H1 (cell line): ENCODE measurements at regions not wholly inside any gene's neighbourhood (a gene's known extent, or its start where the extent isn't known, plus 50 kb on each side); places are given as distances from the start of the nearest gene placed in this dataset.

ENCODE experiments used
- CTCF ChIA-PET: fragments of 300-600 bp; sonication (Branson Sonifier 250); formaldehyde crosslinking; loops from one replicate; lab custom pipeline; 2021; ENCODE audit not compliant: partially characterized antibody; lab: Charles Lee
- POLR2A ChIA-PET: fragments of 300-600 bp; sonication (Branson Sonifier 250); formaldehyde crosslinking; loops from one replicate; lab custom pipeline; 2021; ENCODE audit warnings: inconsistent platforms; ENCODE audit not compliant: partially characterized antibody; lab: Charles Lee
- DNase-seq, 2 experiments: peaks; one replicate each; pipeline versions ENCODE4 v3.0.0 to v3.0.0-alpha.2; 2010 to 2022; ENCODE audit warnings: low spot score in 2 of 2, low read depth in 1 of 2, mixed read lengths in 1 of 2
- FAIRE-seq: peaks from 2 replicates; lab custom pipeline; 2011; peaks lifted over from hg19 to GRCh38; lab: Jason Lieb, UNC
- H2AFZ ChIP-seq: 2 replicates; pipeline ENCODE4 v1.8.1; 2012; ENCODE audit warnings: low read length, inconsistent platforms
- H2AK5ac ChIP-seq: 2 replicates; pipeline ENCODE4 v1.6.1; 2013; ENCODE audit warnings: low read depth, low read length
- H2BK120ac ChIP-seq: replicated peaks from 2 replicates; pipeline ENCODE3; 2013; ENCODE audit warnings: low read depth, low read length, inconsistent platforms
- H2BK12ac ChIP-seq: 2 replicates; pipeline ENCODE4 v1.6.1; 2013; ENCODE audit warnings: low read depth, low read length
- H2BK15ac ChIP-seq: 2 replicates; pipeline ENCODE4 v1.6.1; 2013; ENCODE audit warnings: low read length
- H2BK20ac ChIP-seq: 2 replicates; pipeline ENCODE4 v1.6.1; 2013; ENCODE audit warnings: low read length
- H2BK5ac ChIP-seq: 2 replicates; pipeline ENCODE4 v1.6.1; 2013; ENCODE audit warnings: low read depth, low read length
- H3K14ac ChIP-seq: 2 replicates; pipeline ENCODE4 v1.6.1; 2013; ENCODE audit warnings: inconsistent platforms; ENCODE audit not compliant: insufficient read length
- H3K18ac ChIP-seq: 2 replicates; pipeline ENCODE4 v1.6.1; 2013; ENCODE audit warnings: low read length; ENCODE audit errors: extremely low read depth
- H3K23ac ChIP-seq: 2 replicates; pipeline ENCODE4 v1.6.1; 2013; ENCODE audit warnings: inconsistent platforms; ENCODE audit not compliant: insufficient read length
- H3K23me2 ChIP-seq: 2 replicates; pipeline ENCODE4 v1.6.1; 2013; ENCODE audit warnings: low read depth, low read length
- H3K27ac ChIP-seq: 2 replicates; pipeline ENCODE4 v1.6.1; 2011; ENCODE audit warnings: low read depth, low read length, inconsistent platforms
- H3K27me3 ChIP-seq, 4 experiments: replicated peaks in 1 of 4; 1 replicate in 1 of 4; 2 replicates in 3 of 4; pipeline versions ENCODE4 v1.6.1 to v1.8.1; 2011 to 2013; ENCODE audit warnings: low read length in 3 of 4, mild to moderate bottlenecking in 3 of 4, inconsistent platforms in 2 of 4, mixed read lengths in 2 of 4, moderate library complexity in 1 of 4; ENCODE audit not compliant: control insufficient read depth in 3 of 4, insufficient read depth in 3 of 4; ENCODE audit errors: extremely low read depth in 1 of 4
- H3K36me3 ChIP-seq, 4 experiments: 2 replicates each; pipeline versions ENCODE4 v1.6.1 to v1.8.1; 2011 to 2013; ENCODE audit warnings: mild to moderate bottlenecking in 4 of 4, low read length in 3 of 4, moderate library complexity in 2 of 4, control low read depth in 1 of 4, inconsistent platforms in 1 of 4; ENCODE audit not compliant: insufficient read depth in 4 of 4, control insufficient read depth in 2 of 4
- H3K4ac ChIP-seq: replicated peaks from 2 replicates; pipeline ENCODE3; 2013; ENCODE audit warnings: low read length, low read depth, mixed read lengths, inconsistent platforms; ENCODE audit not compliant: insufficient read length
- H3K4me1 ChIP-seq, 4 experiments: replicated peaks in 1 of 4; 1 replicate in 1 of 4; 2 replicates in 3 of 4; pipeline versions ENCODE4 v1.6.1 to v1.8.1; 2011 to 2013; ENCODE audit warnings: low read length in 3 of 4, inconsistent platforms in 2 of 4, mixed read lengths in 1 of 4; ENCODE audit not compliant: insufficient read depth in 4 of 4, control insufficient read depth in 3 of 4
- H3K4me2 ChIP-seq, 2 experiments: 2 replicates each; pipeline versions ENCODE4 v1.6.1 to v1.8.1; 2011 to 2013; ENCODE audit warnings: low read depth in 2 of 2, low read length in 2 of 2, control low read depth in 1 of 2, inconsistent platforms in 1 of 2, mild to moderate bottlenecking in 1 of 2; ENCODE audit not compliant: insufficient read depth in 1 of 2
- H3K4me3 ChIP-seq, 4 experiments: fragments of 200-600, 300-600 bp in 1 of 4; sonication (generic), shearing (Covaris generic), sonication (Bioruptor Twin) in 1 of 4; 2 replicates each; pipeline versions ENCODE4 v1.5.1 to v1.8.1; 2011 to 2016; ENCODE audit warnings: low read length in 4 of 4, low read depth in 3 of 4, control low read depth in 2 of 4, inconsistent platforms in 2 of 4, mild to moderate bottlenecking in 2 of 4, mixed read lengths in 1 of 4, moderate library complexity in 1 of 4; ENCODE audit not compliant: insufficient read depth in 2 of 4; ENCODE audit errors: extremely low read depth in 1 of 4
- H3K56ac ChIP-seq: replicated peaks from 2 replicates; pipeline ENCODE3; 2013; ENCODE audit warnings: low read depth, mild to moderate bottlenecking, mixed read lengths, low read length, inconsistent platforms; ENCODE audit not compliant: insufficient read length
- H3K79me1 ChIP-seq: 2 replicates; pipeline ENCODE4 v1.6.1; 2013; ENCODE audit warnings: low read depth, low read length, control low read depth
- H3K79me2 ChIP-seq, 2 experiments: 2 replicates each; pipeline versions ENCODE4 v1.6.1 to v1.8.1; 2012 to 2013; ENCODE audit warnings: low read length in 2 of 2, mild to moderate bottlenecking in 2 of 2, inconsistent platforms in 1 of 2; ENCODE audit not compliant: insufficient read depth in 2 of 2, control insufficient read depth in 1 of 2
- H3K9ac ChIP-seq, 4 experiments: replicated peaks in 1 of 4; 1 replicate in 1 of 4; 2 replicates in 3 of 4; pipeline versions ENCODE4 v1.6.1 to v1.8.1; 2011 to 2013; ENCODE audit warnings: low read depth in 3 of 4, low read length in 3 of 4, control low read depth in 2 of 4, mild to moderate bottlenecking in 2 of 4, moderate library complexity in 2 of 4, inconsistent platforms in 1 of 4; ENCODE audit errors: extremely low read depth in 1 of 4
- H3K9me3 ChIP-seq, 2 experiments: 2 replicates each; pipeline versions ENCODE4 v1.6.1 to v1.8.1; 2012 to 2013; ENCODE audit warnings: mild to moderate bottlenecking in 2 of 2, moderate library complexity in 2 of 2, control low read depth in 1 of 2, inconsistent platforms in 1 of 2, low read depth in 1 of 2, low read length in 1 of 2, mixed read lengths in 1 of 2; ENCODE audit not compliant: insufficient read depth in 2 of 2
- H4K20me1 ChIP-seq, 2 experiments: replicated peaks in 1 of 2; 2 replicates each; pipeline versions ENCODE3 to v1.8.1; 2011 to 2013; ENCODE audit warnings: inconsistent platforms in 2 of 2, low read length in 2 of 2, mild to moderate bottlenecking in 1 of 2; ENCODE audit not compliant: insufficient read depth in 2 of 2, control insufficient read depth in 1 of 2
- H4K5ac ChIP-seq: 2 replicates; pipeline ENCODE4 v1.6.1; 2013; ENCODE audit warnings: low read length, low read depth, mixed read lengths, inconsistent platforms; ENCODE audit not compliant: insufficient read length
- H4K8ac ChIP-seq: 2 replicates; pipeline ENCODE4 v1.8.0; 2013; ENCODE audit warnings: mild to moderate bottlenecking, moderate library complexity, low read length, inconsistent platforms; ENCODE audit not compliant: insufficient read depth; ENCODE audit errors: extremely low read depth
- H4K91ac ChIP-seq: replicated peaks from 2 replicates; pipeline ENCODE3; 2013; ENCODE audit warnings: low read length, mixed read lengths, inconsistent platforms; ENCODE audit not compliant: insufficient read length
- BRCA1 ChIP-seq: IDR thresholded peaks from 2 replicates; pipeline ENCODE4 v1.6.1; 2012; ENCODE audit warnings: low read depth, low read length, improper control_type of control experiment
- CBX8 ChIP-seq: fragments of 300-800, 300-1000 bp; sonication (generic); IDR thresholded peaks from 2 replicates; pipeline ENCODE4 v1.7.1; 2016; ENCODE audit warnings: low read depth, low read length, borderline replicate concordance
- EP300 ChIP-seq, 2 experiments: IDR thresholded peaks; 1 replicate in 1 of 2; 2 replicates in 1 of 2; pipeline ENCODE4 v1.6.1; 2011 to 2012; ENCODE audit warnings: low read depth in 2 of 2, low read length in 2 of 2, mild to moderate bottlenecking in 2 of 2, borderline replicate concordance in 1 of 2, inconsistent platforms in 1 of 2, moderate library complexity in 1 of 2
- HDAC2 ChIP-seq, 2 experiments: fragments of 300-600 bp in 1 of 2; sonication (generic) in 1 of 2; IDR thresholded peaks; 2 replicates each; pipeline ENCODE4 v1.6.1; 2011 to 2012; ENCODE audit warnings: low read depth in 2 of 2, low read length in 2 of 2, mild to moderate bottlenecking in 2 of 2, moderate library complexity in 2 of 2, borderline replicate concordance in 1 of 2, inconsistent platforms in 1 of 2
- KDM1A ChIP-seq: fragments of 200-600, 300-600 bp; sonication (generic); IDR thresholded peaks from 2 replicates; pipeline ENCODE4 v1.7.1; 2016; ENCODE audit warnings: mild to moderate bottlenecking, low read length, borderline replicate concordance
- KDM4A ChIP-seq: IDR thresholded peaks from one replicate; pipeline ENCODE4 v1.7.1; 2012; ENCODE audit warnings: low read depth, mild to moderate bottlenecking, moderate library complexity, low read length, inconsistent platforms; ENCODE audit not compliant: severe bottlenecking
- KDM5A ChIP-seq: fragments of 200-600 bp; IDR thresholded peaks from 2 replicates; pipeline ENCODE4 v1.7.1; 2012; ENCODE audit warnings: mild to moderate bottlenecking, low read length, inconsistent platforms, mixed read lengths
- RFX5 ChIP-seq: IDR thresholded peaks from 2 replicates; pipeline ENCODE4 v1.6.1; 2011; ENCODE audit warnings: low read depth, low read length, improper control_type of control experiment, borderline replicate concordance
- RXRA ChIP-seq: IDR thresholded peaks from 2 replicates; pipeline ENCODE4 v1.6.1; 2011; ENCODE audit warnings: low read depth, mild to moderate bottlenecking, low read length, moderate library complexity; ENCODE audit not compliant: insufficient read depth
- SIX5 ChIP-seq: IDR thresholded peaks from 2 replicates; pipeline ENCODE4 v1.6.1; 2011; ENCODE audit warnings: mild to moderate bottlenecking, low read depth, low read length
- SP4 ChIP-seq: IDR thresholded peaks from 2 replicates; pipeline ENCODE4 v1.6.1; 2012; ENCODE audit warnings: low read length, inconsistent platforms
- TAF1 ChIP-seq: IDR thresholded peaks from 2 replicates; pipeline ENCODE4 v1.6.1; 2011; ENCODE audit warnings: mild to moderate bottlenecking, low read depth, low read length
- TCF12 ChIP-seq: IDR thresholded peaks from 2 replicates; pipeline ENCODE4 v1.6.1; 2011; ENCODE audit warnings: low read depth, mild to moderate bottlenecking, low read length
- ZNF274 ChIP-seq: IDR thresholded peaks from 2 replicates; pipeline ENCODE4 v1.7.0; 2012; ENCODE audit warnings: low read length, borderline replicate concordance; ENCODE audit errors: extremely low read depth
- WGBS, 2 experiments: shearing (Covaris generic) in 1 of 2; methylation state at CpG; one replicate each; pipeline versions ENCODE4 v1.1.6 to v1.1.7; 2013 to 2015; ENCODE audit warnings: low lambda C conversion rate in 2 of 2, mixed read lengths in 2 of 2, inconsistent platforms in 1 of 2, low coverage in 1 of 2, missing lambda C conversion rate in 1 of 2; ENCODE audit not compliant: insufficient replicate concordance in 2 of 2, insufficient coverage in 1 of 2, insufficient read length in 1 of 2; ENCODE audit errors: extremely low coverage in 1 of 2, missing lambda C conversion rate in 1 of 2; 5-methylcytosine and 5-hydroxymethylcytosine counted together

DNA sequence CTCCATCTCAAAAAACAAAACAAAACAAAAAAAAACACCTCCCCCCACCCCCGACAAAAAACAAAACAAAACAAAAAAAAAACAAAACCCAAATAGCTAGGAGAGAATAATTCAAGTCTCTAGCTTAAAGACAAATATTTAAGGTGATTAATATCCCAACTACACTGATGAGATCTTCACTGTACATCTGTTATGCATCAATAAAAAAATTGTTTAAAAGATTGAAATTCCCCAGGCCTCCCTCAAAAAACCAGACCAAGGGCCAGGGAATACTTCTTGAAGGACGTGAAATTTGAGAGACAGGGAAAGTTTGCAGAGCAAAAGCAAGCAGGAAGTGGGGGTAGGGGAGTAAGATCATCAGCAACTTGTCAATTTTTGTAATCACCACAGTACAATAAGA is 232.6 kb downstream of the REEP3 start:
- Histone ChIP-seq H3K27me3 (no peaks in the 10 kb centered on the region), H4K8ac (no peak overlapping the region), H3K4me1 (no peaks in the 10 kb centered on the region), H3K23me2 (no peaks in the 10 kb centered on the region), H2BK120ac (no peak overlapping the region), H3K27ac (no peak overlapping the region), H3K56ac (no peak overlapping the region), H3K4me2 (no peak overlapping the region), H4K5ac (no peak overlapping the region), H3K4me3 (no peak overlapping the region), H3K23ac (no peak overlapping the region), H3K9ac (no peak overlapping the region), H3K14ac (no peak overlapping the region), H2BK20ac (no peak overlapping the region), H3K4ac (no peak overlapping the region), H2BK12ac (no peak overlapping the region), H2BK15ac (no peak overlapping the region), H3K9me3 (no peaks in the 10 kb centered on the region), H4K91ac (no peak overlapping the region), H3K79me2 (no peaks in the 10 kb centered on the region), H2AFZ (no peak overlapping the region), H2BK5ac (no peak overlapping the region), H3K18ac (no peak overlapping the region), H3K79me1 (no peaks in the 10 kb centered on the region), H3K36me3 (no peaks in the 10 kb centered on the region), H4K20me1 (no peaks in the 10 kb centered on the region), H2AK5ac (no peak overlapping the region)
- no peak for FAIRE-seq
- no peak for DNase-seq
- ChIA-PET CTCF (interaction anchor here (1.2 to 1.9 kb wide), 2 partner anchors 17 to 34 kb away, joined by 5 to 7 read pairs; no protein-coding TSS in a partner anchor), POLR2A (interaction anchor here (0.8 kb wide), 1 partner anchor 485 kb away, joined by 3 read pairs; no protein-coding TSS in a partner anchor)
- WGBS, 2 experiments = 81% methylated on average over 2 of the region's 2 CpGs; no CpG with 5 or more reads in 1 of the 2 experiments
- TF ChIP-seq KDM5A (no peak), EP300 (IDR thresholded peaks at IDR 0.05; ENCODE audit: borderline replicate concordance in 1 of 2, low read depth in 2 of 2, low read length in 2 of 2) (no peak), TAF1 (no peak), HDAC2 (IDR thresholded peaks at IDR 0.05; ENCODE audit: borderline replicate concordance in 1 of 2, low read depth in 2 of 2, low read length in 2 of 2) (no peak), RXRA (no peak), KDM1A (no peak), BRCA1 (no peak), SP4 (no peak), CBX8 (no peak), KDM4A (no peak), ZNF274 (no peak), RFX5 (no peak), SIX5 (no peak), TCF12 (no peak)
